Heart right ventricle (tissue), 16 donors: ENCODE measurements at regions not wholly inside any gene's neighbourhood (a gene's known extent, or its start where the extent isn't known, plus 50 kb on each side); places are given as distances from the start of the nearest gene placed in this dataset.

ENCODE experiments used
- ATAC-seq, 8 donors: fragments of 200-7000 bp; cut with Tn5 transposase; one replicate each; pipeline ENCODE4 v1.9.1; 2020; ENCODE audit warnings: mild to moderate bottlenecking in 8 of 8, moderate library complexity in 8 of 8, moderate number of reproducible peaks in 1 of 8
- DNase-seq, 2 donors: peaks; one replicate each; pipeline ENCODE4 v3.0.0-alpha.2; 2020
- H3K27ac ChIP-seq, 10 donors: fragments of 200-600 bp; sonication (generic) in 2 of 10; one replicate each; pipeline versions ENCODE4 v1.5.0 to v1.8.0; 2020 to 2022; ENCODE audit warnings: mild to moderate bottlenecking in 3 of 10
- H3K27me3 ChIP-seq, 7 donors: fragments of 200-600 bp; one replicate each; pipeline ENCODE4 v1.8.0; 2021 to 2022; ENCODE audit warnings: mild to moderate bottlenecking in 2 of 7
- H3K36me3 ChIP-seq, 9 donors: fragments of 200-600 bp; sonication (generic) in 1 of 9; one replicate each; pipeline versions ENCODE4 v1.5.0 to v1.8.0; 2020 to 2022; ENCODE audit warnings: mild to moderate bottlenecking in 2 of 9
- H3K4me1 ChIP-seq, 9 donors: fragments of 200-600 bp; sonication (generic) in 1 of 9; one replicate each; pipeline versions ENCODE4 v1.5.0 to v1.8.0; 2020 to 2022; ENCODE audit warnings: mild to moderate bottlenecking in 4 of 9
- H3K4me3 ChIP-seq, 10 donors: fragments of 200-600 bp; sonication (generic) in 2 of 10; one replicate each; pipeline versions ENCODE4 v1.5.0 to v1.8.0; 2020 to 2022; ENCODE audit warnings: mild to moderate bottlenecking in 7 of 10, moderate library complexity in 2 of 10
- H3K9me3 ChIP-seq, 11 donors: fragments of 200-600 bp in 10 of 11; sonication (generic) in 2 of 11; one replicate each; pipeline versions ENCODE4 v1.5.0 to v1.8.0; 2013 to 2022; ENCODE audit warnings: mild to moderate bottlenecking in 2 of 11, control low read depth in 1 of 11, moderate library complexity in 1 of 11
- WGBS, 2 donors: extraction: QIAGEN DNeasy Blood & Tissue Kit; methylation state at CpG; one replicate each; pipeline ENCODE4 v1.1.7; 2013; ENCODE audit warnings: inconsistent platforms in 1 of 2; 5-methylcytosine and 5-hydroxymethylcytosine counted together
- intact Hi-C, 10 donors: fragments of 100-400 bp; cut with DNase I; formaldehyde crosslinking; loops; one replicate each; pipeline versions ENCODE4 v1.11.1 to v1.14.2; 2022
- TF ChIP-seq, protein P1 (sequence below), 9 donors: fragments of 200-600 bp; sonication (generic) in 2 of 9; IDR thresholded peaks; one replicate each; pipeline versions ENCODE4 v1.5.0 to v1.8.0; 2021 to 2022; ENCODE audit warnings: antibody characterized with exemption in 9 of 9, mild to moderate bottlenecking in 5 of 9, moderate library complexity in 1 of 9
- donor health status: Arrhythmogenic right ventricular cardiomyopathy.
- donor health status: ischemic (EF 13 %, LVEDD 7.1; RV severe dilation, severe dysfunction).
- donor health status: healthy with polysubstance abuse.
- donor health status: DM: no; HTN: yes; CAD: no.
- donor health status: DM: no; HTN: no; CAD: no.
- donor health status: ischemic (EF 25% LVEDD 6.9; RV normal size, moderate dysfunction).
- donor health status: ischemic (EF 25% LVEDD 5.7; RV mildly dilated, moderate dysfunction).
- donor health status: healthy.
- donor health status: DM: yes; HTN: yes; CAD: no.
- donor health status: Ischemic cardiomyopathy.
- donor health status: ischemic (EF 35%, LVEDD 5.7; RV mildly dilated, moderate dysfunction).
- donor health status: nonischemic (EF 11% LVEDD 7.7; RV severe dilation, severe dysfunction).
- donor health status: DM: yes; HTN: yes; CAD: no.
- donor health status: PGD.
- donor health status: ischemic (EF 29% LVEDD 5.4; RV normal size, mild dysfunction).
- donor health status: nonischemic (EF 23%, LVEDD 6.1; RV moderate dilation, normal function).

DNA sequence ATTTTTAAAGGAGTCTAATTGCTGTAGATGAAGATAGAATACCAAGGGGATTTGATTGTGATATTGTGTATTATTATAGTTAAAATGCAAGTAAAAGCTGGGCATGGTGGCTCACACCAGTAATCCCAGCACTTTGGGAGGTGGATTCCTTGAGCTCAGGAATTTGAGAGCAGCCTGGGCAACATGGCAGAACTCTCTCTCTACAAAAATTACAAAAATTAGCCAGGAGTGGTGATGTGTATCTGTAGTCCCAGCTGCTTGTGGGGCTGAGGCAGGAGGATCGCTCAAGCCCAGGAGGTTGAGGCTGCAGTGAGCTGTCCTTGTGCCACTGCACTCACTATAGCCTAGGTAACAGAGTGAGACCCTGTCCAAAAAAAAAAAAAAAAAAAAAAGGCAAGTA lies 687.0 kb downstream of the NUP35 start:
- Histone ChIP-seq H3K27ac (no peak overlapping the region), H3K4me3 (no peak overlapping the region), H3K27me3 (no peaks in the 10 kb centered on the region), H3K9me3 (peaks cover 0 to 6% (median 0%) of the 10 kb centered on the region in 11 donors), H3K4me1 (no peaks in the 10 kb centered on the region), H3K36me3 (no peaks in the 10 kb centered on the region)
- DNase-seq: no peak
- TF ChIP-seq, protein P1, sequence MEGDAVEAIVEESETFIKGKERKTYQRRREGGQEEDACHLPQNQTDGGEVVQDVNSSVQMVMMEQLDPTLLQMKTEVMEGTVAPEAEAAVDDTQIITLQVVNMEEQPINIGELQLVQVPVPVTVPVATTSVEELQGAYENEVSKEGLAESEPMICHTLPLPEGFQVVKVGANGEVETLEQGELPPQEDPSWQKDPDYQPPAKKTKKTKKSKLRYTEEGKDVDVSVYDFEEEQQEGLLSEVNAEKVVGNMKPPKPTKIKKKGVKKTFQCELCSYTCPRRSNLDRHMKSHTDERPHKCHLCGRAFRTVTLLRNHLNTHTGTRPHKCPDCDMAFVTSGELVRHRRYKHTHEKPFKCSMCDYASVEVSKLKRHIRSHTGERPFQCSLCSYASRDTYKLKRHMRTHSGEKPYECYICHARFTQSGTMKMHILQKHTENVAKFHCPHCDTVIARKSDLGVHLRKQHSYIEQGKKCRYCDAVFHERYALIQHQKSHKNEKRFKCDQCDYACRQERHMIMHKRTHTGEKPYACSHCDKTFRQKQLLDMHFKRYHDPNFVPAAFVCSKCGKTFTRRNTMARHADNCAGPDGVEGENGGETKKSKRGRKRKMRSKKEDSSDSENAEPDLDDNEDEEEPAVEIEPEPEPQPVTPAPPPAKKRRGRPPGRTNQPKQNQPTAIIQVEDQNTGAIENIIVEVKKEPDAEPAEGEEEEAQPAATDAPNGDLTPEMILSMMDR (IDR thresholded peaks at IDR 0.05): no peak
- ATAC-seq: no peak
- intact Hi-C loops: no loop called here
- WGBS, 2 donors: 89 to 96% methylated on average over 1 of the region's 1 CpG

DNA sequence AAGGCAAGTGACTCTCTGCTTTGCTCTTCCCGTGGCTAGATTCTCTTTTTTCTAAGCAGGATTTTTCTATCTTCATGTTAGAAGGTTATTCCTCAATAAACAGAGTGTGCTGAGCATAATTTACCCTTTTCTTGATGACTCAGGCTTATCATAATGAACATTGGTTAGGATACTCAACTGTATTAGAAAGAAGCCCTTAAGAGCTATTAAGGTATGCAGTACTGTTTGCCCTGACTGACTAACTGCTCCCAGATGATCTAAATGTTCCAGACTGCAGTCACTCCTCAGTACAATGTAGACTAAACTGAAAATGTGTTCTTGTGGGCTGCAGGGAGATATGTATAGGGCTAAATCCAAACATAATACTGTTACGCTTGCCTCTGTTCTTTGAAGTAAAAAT lies 687.8 kb downstream of the NUP35 start:
- Histone ChIP-seq H3K4me1 (no peaks in the 10 kb centered on the region), H3K27me3 (no peaks in the 10 kb centered on the region), H3K27ac (no peak overlapping the region), H3K9me3 (peaks cover 0 to 14% (median 0%) of the 10 kb centered on the region in 11 donors), H3K36me3 (no peaks in the 10 kb centered on the region), H3K4me3 (no peak overlapping the region)
- intact Hi-C loops: no loop called here
- TF ChIP-seq, protein P1 (IDR thresholded peaks at IDR 0.05): no peak
- DNase-seq (no peak), ATAC-seq (no peak)
- WGBS, 2 donors: 80% methylated on average over 2 of the region's 2 CpGs

DNA sequence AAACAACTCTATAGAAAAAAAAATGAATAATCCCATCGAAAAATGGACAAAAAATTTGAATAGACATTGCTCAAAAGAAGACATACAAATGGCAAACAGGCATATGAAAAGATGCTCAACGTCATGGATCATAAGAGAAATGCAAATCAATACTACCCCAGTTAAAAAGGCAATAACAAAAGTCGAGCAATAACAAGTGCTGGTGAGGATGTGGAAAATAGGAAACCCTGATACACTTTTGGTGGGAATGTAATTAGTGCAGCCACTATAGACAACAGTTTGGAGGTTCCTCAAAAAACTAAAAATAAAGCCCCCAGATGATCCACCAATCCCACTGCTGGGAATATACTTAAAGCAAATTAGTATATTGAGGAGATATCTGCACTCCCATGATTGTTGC lies 701.5 kb downstream of the NUP35 start:
- Histone ChIP-seq H3K4me1 (no peaks in the 10 kb centered on the region), H3K36me3 (no peaks in the 10 kb centered on the region), H3K27me3 (no peaks in the 10 kb centered on the region), H3K9me3 (peaks cover 0 to 66% (median 18%) of the 10 kb centered on the region in 11 donors), H3K4me3 (no peak overlapping the region), H3K27ac (no peak overlapping the region)
- ATAC-seq (no peak), DNase-seq (no peak)
- intact Hi-C loops: no loop called here
- TF ChIP-seq, protein P1 (IDR thresholded peaks at IDR 0.05): no peak
- WGBS, 2 donors: 63% methylated on average over 3 of the region's 3 CpGs

- Histone ChIP-seq H3K4me1 (no peaks in the 10 kb centered on the region), H3K27me3 (no peaks in the 10 kb centered on the region), H3K4me3 (no peak overlapping the region), H3K36me3 (no peaks in the 10 kb centered on the region), H3K27ac (no peak overlapping the region), H3K9me3 (peaks cover 0 to 26% (median 13%) of the 10 kb centered on the region in 11 donors)
- WGBS, 2 donors: 89 to 97% methylated on average over 2 of the region's 2 CpGs
- ATAC-seq (no peak), DNase-seq (no peak)
- intact Hi-C loops: no loop called here
- TF ChIP-seq, protein P1 (IDR thresholded peaks at IDR 0.05): no peak
Observed at GRCh38 chr2:183829931-183830330, 705.7 kb downstream of the NUP35 start.
